NB4 (cell line): ENCODE measurements at regions not wholly inside any gene's neighbourhood (a gene's known extent, or its start where the extent isn't known, plus 50 kb on each side); places are given as distances from the start of the nearest gene placed in this dataset.

Experiments used
- DNase-seq: peaks from one replicate; pipeline ENCODE4 v3.0.0; 2010; ENCODE audit warnings: low read depth
- H3K4me3 ChIP-seq: one replicate; pipeline ENCODE4 v1.5.1; 2011; ENCODE audit warnings: mild to moderate bottlenecking, low read depth, low read length, moderate library complexity
- MAX ChIP-seq: IDR thresholded peaks from 2 replicates; pipeline ENCODE4 v1.6.1; 2011; ENCODE audit warnings: low read depth, low read length
- MYC ChIP-seq: IDR thresholded peaks from 2 replicates; pipeline ENCODE4 v1.6.1; 2011; ENCODE audit warnings: low read depth, low read length
- POLR2A ChIP-seq: IDR thresholded peaks from 2 replicates; pipeline ENCODE4 v1.6.1; 2011; ENCODE audit warnings: mild to moderate bottlenecking; ENCODE audit not compliant: insufficient read length; ENCODE audit errors: extremely low read depth
- TF ChIP-seq, protein P1 (sequence below): IDR thresholded peaks from one replicate; pipeline ENCODE4 v1.5.1; 2012; ENCODE audit warnings: low read depth, low read length

- no peak for DNase-seq
- no peak for TF ChIP-seq POLR2A
- no peak for TF ChIP-seq MAX
- no peak for TF ChIP-seq MYC
- TF ChIP-seq, protein P1, sequence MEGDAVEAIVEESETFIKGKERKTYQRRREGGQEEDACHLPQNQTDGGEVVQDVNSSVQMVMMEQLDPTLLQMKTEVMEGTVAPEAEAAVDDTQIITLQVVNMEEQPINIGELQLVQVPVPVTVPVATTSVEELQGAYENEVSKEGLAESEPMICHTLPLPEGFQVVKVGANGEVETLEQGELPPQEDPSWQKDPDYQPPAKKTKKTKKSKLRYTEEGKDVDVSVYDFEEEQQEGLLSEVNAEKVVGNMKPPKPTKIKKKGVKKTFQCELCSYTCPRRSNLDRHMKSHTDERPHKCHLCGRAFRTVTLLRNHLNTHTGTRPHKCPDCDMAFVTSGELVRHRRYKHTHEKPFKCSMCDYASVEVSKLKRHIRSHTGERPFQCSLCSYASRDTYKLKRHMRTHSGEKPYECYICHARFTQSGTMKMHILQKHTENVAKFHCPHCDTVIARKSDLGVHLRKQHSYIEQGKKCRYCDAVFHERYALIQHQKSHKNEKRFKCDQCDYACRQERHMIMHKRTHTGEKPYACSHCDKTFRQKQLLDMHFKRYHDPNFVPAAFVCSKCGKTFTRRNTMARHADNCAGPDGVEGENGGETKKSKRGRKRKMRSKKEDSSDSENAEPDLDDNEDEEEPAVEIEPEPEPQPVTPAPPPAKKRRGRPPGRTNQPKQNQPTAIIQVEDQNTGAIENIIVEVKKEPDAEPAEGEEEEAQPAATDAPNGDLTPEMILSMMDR, result no peak
Observed at GRCh38 chr4:27861802-27862201, 1001.2 kb downstream of the STIM2 start.

GRCh38 chr4:27873596-27873995 is 1013.0 kb downstream of the STIM2 start:
- H3K4me3 ChIP-seq, result no peak overlapping the region
- no peak for TF ChIP-seq MAX
- no peak for TF ChIP-seq MYC
- TF ChIP-seq, protein P1, result no peak
- no peak for TF ChIP-seq POLR2A
- no peak for DNase-seq

More at GRCh38 chr4:27861802-27862201, 1001.2 kb downstream of the STIM2 start:
- no peak overlapping the region for H3K4me3 ChIP-seq

GRCh38 chr4:27881705-27882104 is 1021.1 kb downstream of the STIM2 start:
- no peak for DNase-seq
- H3K4me3 ChIP-seq, result no peak overlapping the region
- TF ChIP-seq POLR2A (no peak), MYC (no peak), MAX (no peak)
- TF ChIP-seq, protein P1, result no peak

DNA sequence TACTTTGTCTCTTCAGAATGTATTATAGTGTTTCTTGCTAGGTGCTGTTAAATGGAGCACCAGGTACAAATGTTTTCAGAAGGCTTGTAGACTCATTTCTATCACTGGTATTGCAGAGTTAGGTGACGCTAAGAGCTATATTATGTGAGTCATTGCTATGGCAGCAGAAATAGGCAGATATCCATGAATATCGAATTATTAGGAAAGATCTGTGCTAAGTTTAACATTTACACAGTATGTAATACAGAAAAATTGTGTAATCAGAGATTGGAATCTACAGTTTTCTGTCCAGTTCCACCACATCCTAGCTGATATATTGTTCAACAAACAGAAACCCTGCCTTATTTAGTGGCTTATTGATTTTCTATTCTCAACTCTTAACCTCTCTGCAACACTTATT is 1025.5 kb downstream of the STIM2 start:
- DNase-seq, result no peak
- TF ChIP-seq POLR2A (no peak), MAX (no peak), MYC (no peak)
- TF ChIP-seq, protein P1, result no peak
- no peak overlapping the region for H3K4me3 ChIP-seq

- TF ChIP-seq MYC (no peak), MAX (no peak), POLR2A (no peak)
- TF ChIP-seq, protein P1, result no peak
- no peak for DNase-seq
- H3K4me3 ChIP-seq, result no peak overlapping the region
Observed at GRCh38 chr4:27887646-27888045, 1027.0 kb downstream of the STIM2 start.

- no peak for TF ChIP-seq MAX
- TF ChIP-seq POLR2A, result no peak
- TF ChIP-seq, protein P1, result no peak
- no peak for TF ChIP-seq MYC
- no peak overlapping the region for H3K4me3 ChIP-seq
- no peak for DNase-seq
Observed at GRCh38 chr4:27888505-27888904, 1027.9 kb downstream of the STIM2 start.
